H1 (cell line): ENCODE measurements at regions not wholly inside any gene's neighbourhood (a gene's known extent, or its start where the extent isn't known, plus 50 kb on each side); places are given as distances from the start of the nearest gene placed in this dataset.

Source experiments
- CTCF ChIA-PET: fragments of 300-600 bp; sonication (Branson Sonifier 250); formaldehyde crosslinking; loops from one replicate; lab custom pipeline; 2021; ENCODE audit not compliant: partially characterized antibody; lab: Charles Lee
- POLR2A ChIA-PET: fragments of 300-600 bp; sonication (Branson Sonifier 250); formaldehyde crosslinking; loops from one replicate; lab custom pipeline; 2021; ENCODE audit warnings: inconsistent platforms; ENCODE audit not compliant: partially characterized antibody; lab: Charles Lee
- DNase-seq, 2 experiments: peaks; one replicate each; pipeline versions ENCODE4 v3.0.0 to v3.0.0-alpha.2; 2010 to 2022; ENCODE audit warnings: low spot score in 2 of 2, low read depth in 1 of 2, mixed read lengths in 1 of 2
- FAIRE-seq: peaks from 2 replicates; lab custom pipeline; 2011; peaks lifted over from hg19 to GRCh38; lab: Jason Lieb, UNC
- H2AFZ ChIP-seq: 2 replicates; pipeline ENCODE4 v1.8.1; 2012; ENCODE audit warnings: low read length, inconsistent platforms
- H2AK5ac ChIP-seq: 2 replicates; pipeline ENCODE4 v1.6.1; 2013; ENCODE audit warnings: low read depth, low read length
- H2BK120ac ChIP-seq: replicated peaks from 2 replicates; pipeline ENCODE3; 2013; ENCODE audit warnings: low read depth, low read length, inconsistent platforms
- H2BK12ac ChIP-seq: 2 replicates; pipeline ENCODE4 v1.6.1; 2013; ENCODE audit warnings: low read depth, low read length
- H2BK15ac ChIP-seq: 2 replicates; pipeline ENCODE4 v1.6.1; 2013; ENCODE audit warnings: low read length
- H2BK20ac ChIP-seq: 2 replicates; pipeline ENCODE4 v1.6.1; 2013; ENCODE audit warnings: low read length
- H2BK5ac ChIP-seq: 2 replicates; pipeline ENCODE4 v1.6.1; 2013; ENCODE audit warnings: low read depth, low read length
- H3K14ac ChIP-seq: 2 replicates; pipeline ENCODE4 v1.6.1; 2013; ENCODE audit warnings: inconsistent platforms; ENCODE audit not compliant: insufficient read length
- H3K18ac ChIP-seq: 2 replicates; pipeline ENCODE4 v1.6.1; 2013; ENCODE audit warnings: low read length; ENCODE audit errors: extremely low read depth
- H3K23ac ChIP-seq: 2 replicates; pipeline ENCODE4 v1.6.1; 2013; ENCODE audit warnings: inconsistent platforms; ENCODE audit not compliant: insufficient read length
- H3K23me2 ChIP-seq: 2 replicates; pipeline ENCODE4 v1.6.1; 2013; ENCODE audit warnings: low read depth, low read length
- H3K27ac ChIP-seq: 2 replicates; pipeline ENCODE4 v1.6.1; 2011; ENCODE audit warnings: low read depth, low read length, inconsistent platforms
- H3K27me3 ChIP-seq, 4 experiments: replicated peaks in 1 of 4; 1 replicate in 1 of 4; 2 replicates in 3 of 4; pipeline versions ENCODE4 v1.6.1 to v1.8.1; 2011 to 2013; ENCODE audit warnings: low read length in 3 of 4, mild to moderate bottlenecking in 3 of 4, inconsistent platforms in 2 of 4, mixed read lengths in 2 of 4, moderate library complexity in 1 of 4; ENCODE audit not compliant: control insufficient read depth in 3 of 4, insufficient read depth in 3 of 4; ENCODE audit errors: extremely low read depth in 1 of 4
- H3K36me3 ChIP-seq, 4 experiments: 2 replicates each; pipeline versions ENCODE4 v1.6.1 to v1.8.1; 2011 to 2013; ENCODE audit warnings: mild to moderate bottlenecking in 4 of 4, low read length in 3 of 4, moderate library complexity in 2 of 4, control low read depth in 1 of 4, inconsistent platforms in 1 of 4; ENCODE audit not compliant: insufficient read depth in 4 of 4, control insufficient read depth in 2 of 4
- H3K4ac ChIP-seq: replicated peaks from 2 replicates; pipeline ENCODE3; 2013; ENCODE audit warnings: low read length, low read depth, mixed read lengths, inconsistent platforms; ENCODE audit not compliant: insufficient read length
- H3K4me1 ChIP-seq, 4 experiments: replicated peaks in 1 of 4; 1 replicate in 1 of 4; 2 replicates in 3 of 4; pipeline versions ENCODE4 v1.6.1 to v1.8.1; 2011 to 2013; ENCODE audit warnings: low read length in 3 of 4, inconsistent platforms in 2 of 4, mixed read lengths in 1 of 4; ENCODE audit not compliant: insufficient read depth in 4 of 4, control insufficient read depth in 3 of 4
- H3K4me2 ChIP-seq, 2 experiments: 2 replicates each; pipeline versions ENCODE4 v1.6.1 to v1.8.1; 2011 to 2013; ENCODE audit warnings: low read depth in 2 of 2, low read length in 2 of 2, control low read depth in 1 of 2, inconsistent platforms in 1 of 2, mild to moderate bottlenecking in 1 of 2; ENCODE audit not compliant: insufficient read depth in 1 of 2
- H3K4me3 ChIP-seq, 4 experiments: fragments of 200-600, 300-600 bp in 1 of 4; sonication (generic), shearing (Covaris generic), sonication (Bioruptor Twin) in 1 of 4; 2 replicates each; pipeline versions ENCODE4 v1.5.1 to v1.8.1; 2011 to 2016; ENCODE audit warnings: low read length in 4 of 4, low read depth in 3 of 4, control low read depth in 2 of 4, inconsistent platforms in 2 of 4, mild to moderate bottlenecking in 2 of 4, mixed read lengths in 1 of 4, moderate library complexity in 1 of 4; ENCODE audit not compliant: insufficient read depth in 2 of 4; ENCODE audit errors: extremely low read depth in 1 of 4
- H3K56ac ChIP-seq: replicated peaks from 2 replicates; pipeline ENCODE3; 2013; ENCODE audit warnings: low read depth, mild to moderate bottlenecking, mixed read lengths, low read length, inconsistent platforms; ENCODE audit not compliant: insufficient read length
- H3K79me1 ChIP-seq: 2 replicates; pipeline ENCODE4 v1.6.1; 2013; ENCODE audit warnings: low read depth, low read length, control low read depth
- H3K79me2 ChIP-seq, 2 experiments: 2 replicates each; pipeline versions ENCODE4 v1.6.1 to v1.8.1; 2012 to 2013; ENCODE audit warnings: low read length in 2 of 2, mild to moderate bottlenecking in 2 of 2, inconsistent platforms in 1 of 2; ENCODE audit not compliant: insufficient read depth in 2 of 2, control insufficient read depth in 1 of 2
- H3K9ac ChIP-seq, 4 experiments: replicated peaks in 1 of 4; 1 replicate in 1 of 4; 2 replicates in 3 of 4; pipeline versions ENCODE4 v1.6.1 to v1.8.1; 2011 to 2013; ENCODE audit warnings: low read depth in 3 of 4, low read length in 3 of 4, control low read depth in 2 of 4, mild to moderate bottlenecking in 2 of 4, moderate library complexity in 2 of 4, inconsistent platforms in 1 of 4; ENCODE audit errors: extremely low read depth in 1 of 4
- H3K9me3 ChIP-seq, 2 experiments: 2 replicates each; pipeline versions ENCODE4 v1.6.1 to v1.8.1; 2012 to 2013; ENCODE audit warnings: mild to moderate bottlenecking in 2 of 2, moderate library complexity in 2 of 2, control low read depth in 1 of 2, inconsistent platforms in 1 of 2, low read depth in 1 of 2, low read length in 1 of 2, mixed read lengths in 1 of 2; ENCODE audit not compliant: insufficient read depth in 2 of 2
- H4K20me1 ChIP-seq, 2 experiments: replicated peaks in 1 of 2; 2 replicates each; pipeline versions ENCODE3 to v1.8.1; 2011 to 2013; ENCODE audit warnings: inconsistent platforms in 2 of 2, low read length in 2 of 2, mild to moderate bottlenecking in 1 of 2; ENCODE audit not compliant: insufficient read depth in 2 of 2, control insufficient read depth in 1 of 2
- H4K5ac ChIP-seq: 2 replicates; pipeline ENCODE4 v1.6.1; 2013; ENCODE audit warnings: low read length, low read depth, mixed read lengths, inconsistent platforms; ENCODE audit not compliant: insufficient read length
- H4K8ac ChIP-seq: 2 replicates; pipeline ENCODE4 v1.8.0; 2013; ENCODE audit warnings: mild to moderate bottlenecking, moderate library complexity, low read length, inconsistent platforms; ENCODE audit not compliant: insufficient read depth; ENCODE audit errors: extremely low read depth
- H4K91ac ChIP-seq: replicated peaks from 2 replicates; pipeline ENCODE3; 2013; ENCODE audit warnings: low read length, mixed read lengths, inconsistent platforms; ENCODE audit not compliant: insufficient read length
- GABPA ChIP-seq: IDR thresholded peaks from 2 replicates; pipeline ENCODE4 v1.6.1; 2011; ENCODE audit warnings: mild to moderate bottlenecking, low read length, moderate library complexity, borderline replicate concordance; ENCODE audit not compliant: insufficient read depth
- TF ChIP-seq, protein P1 (sequence below): IDR thresholded peaks from 2 replicates; pipeline ENCODE4 v1.6.1; 2012; ENCODE audit warnings: inconsistent platforms
- TF ChIP-seq, protein P2 (sequence below): IDR thresholded peaks from 2 replicates; pipeline ENCODE4 v1.6.1; 2012; ENCODE audit warnings: low read length, inconsistent platforms

DNA sequence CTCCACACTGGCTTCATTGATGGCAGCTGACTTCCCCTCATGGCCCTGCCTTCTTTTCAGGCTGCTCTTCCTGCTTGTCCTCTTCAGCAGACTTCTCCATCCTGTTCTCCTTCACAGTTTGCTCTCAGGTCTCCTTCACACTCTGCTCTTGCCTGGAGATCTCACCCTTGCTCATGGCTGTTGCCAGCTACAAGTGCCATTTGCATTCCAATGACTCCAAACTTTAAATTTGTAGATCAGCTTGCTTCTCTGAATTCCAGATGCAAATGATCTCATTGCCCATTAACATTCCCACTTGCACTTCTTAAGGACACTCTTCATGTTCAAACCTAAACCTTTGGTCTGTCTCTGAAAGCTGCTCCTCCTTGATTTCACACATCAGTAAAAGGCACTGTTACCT is 343.0 kb downstream of the QKI start:
- no peak for FAIRE-seq

More for the DNA sequence above, 343.0 kb downstream of the QKI start:
- Histone ChIP-seq H3K79me2 (no peaks in the 10 kb centered on the region), H3K9me3 (no peaks in the 10 kb centered on the region), H3K4me2 (peak overlapping the region; percentile 8 to 52; a peak in 3 of 4 replicates), H3K79me1 (no peaks in the 10 kb centered on the region), H3K36me3 (no peaks in the 10 kb centered on the region), H3K4me1 (peaks cover 0 to 4% (median 1%) of the 10 kb centered on the region in 4 experiments; a peak in 2 of 7 replicates), H3K4me3 (no peak overlapping the region), H2AK5ac (0 out of 2 replicates have a peak overlapping the region, but pooled peaks have one; percentile 48), H2BK20ac (no peak overlapping the region), H3K23me2 (no peaks in the 10 kb centered on the region), H2BK12ac (peak overlapping the region; percentile 85; the same call in 1 of the 2 replicates), H3K56ac (no peak overlapping the region), H2BK15ac (no peak overlapping the region), H3K23ac (no peak overlapping the region), H3K14ac (no peak overlapping the region), H4K5ac (no peak overlapping the region), H2BK5ac (no peak overlapping the region; the same call in 1 of the 2 replicates), H2AFZ (peak overlapping the region; percentile 11; the same call in 1 of the 2 replicates), H2BK120ac (no peak overlapping the region), H3K27ac (no peak overlapping the region), H4K8ac (no peak overlapping the region), H4K20me1 (no peaks in the 10 kb centered on the region), H3K27me3 (no peaks in the 10 kb centered on the region), H3K9ac (no peak overlapping the region), H3K18ac (0 out of 2 replicates have a peak overlapping the region, but pooled peaks have one; percentile 22), H3K4ac (peak overlapping the region; percentile 12), H4K91ac (no peak overlapping the region)
- TF ChIP-seq, protein P1, sequence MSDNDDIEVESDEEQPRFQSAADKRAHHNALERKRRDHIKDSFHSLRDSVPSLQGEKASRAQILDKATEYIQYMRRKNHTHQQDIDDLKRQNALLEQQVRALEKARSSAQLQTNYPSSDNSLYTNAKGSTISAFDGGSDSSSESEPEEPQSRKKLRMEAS: peak; percentile 22; the same call in 1 of the 2 replicates
- TF ChIP-seq, protein P2, sequence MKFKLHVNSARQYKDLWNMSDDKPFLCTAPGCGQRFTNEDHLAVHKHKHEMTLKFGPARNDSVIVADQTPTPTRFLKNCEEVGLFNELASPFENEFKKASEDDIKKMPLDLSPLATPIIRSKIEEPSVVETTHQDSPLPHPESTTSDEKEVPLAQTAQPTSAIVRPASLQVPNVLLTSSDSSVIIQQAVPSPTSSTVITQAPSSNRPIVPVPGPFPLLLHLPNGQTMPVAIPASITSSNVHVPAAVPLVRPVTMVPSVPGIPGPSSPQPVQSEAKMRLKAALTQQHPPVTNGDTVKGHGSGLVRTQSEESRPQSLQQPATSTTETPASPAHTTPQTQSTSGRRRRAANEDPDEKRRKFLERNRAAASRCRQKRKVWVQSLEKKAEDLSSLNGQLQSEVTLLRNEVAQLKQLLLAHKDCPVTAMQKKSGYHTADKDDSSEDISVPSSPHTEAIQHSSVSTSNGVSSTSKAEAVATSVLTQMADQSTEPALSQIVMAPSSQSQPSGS: no peak
- no peak for TF ChIP-seq GABPA
- ChIA-PET POLR2A (interaction anchor here (1.2 kb wide), 1 partner anchor 14 kb away, joined by 3 read pairs; no protein-coding TSS in a partner anchor), CTCF (interaction anchor here (0.6 to 1.0 kb wide), 2 partner anchors 17 to 98 kb away, joined by 3 read pairs; no protein-coding TSS in a partner anchor)
- no peak for DNase-seq
